PC-3 (cell line): ENCODE measurements at regions not wholly inside any gene's neighbourhood (a gene's known extent, or its start where the extent isn't known, plus 50 kb on each side); places are given as distances from the start of the nearest gene placed in this dataset.
A peak's percentile ranks its signal among the peaks of the same experiment; 100 is the strongest.

Source experiments
- ATAC-seq: fragments of 200-7000 bp; cut with Tn5 transposase; 2 replicates; pipeline ENCODE4 v1.9.1; 2020; ENCODE audit warnings: mild to moderate bottlenecking, moderate library complexity
- BruUV-seq: library from RNA; stranded (reverse); fragments of 400-500 nt; replicated peaks from 2 replicates; lab custom pipeline; 2021; lab: Mats Ljungman, UMichigan
- CTCF ChIA-PET: fragments of 300-600 bp; sonication (Branson Sonifier 250); formaldehyde crosslinking; loops from one replicate; lab custom pipeline; 2022; ENCODE audit warnings: antibody characterized with exemption; lab: Charles Lee
- POLR2A ChIA-PET: fragments of 300-600 bp; sonication (Branson Sonifier 250); formaldehyde crosslinking; loops from one replicate; lab custom pipeline; 2022; ENCODE audit warnings: antibody characterized with exemption; ENCODE audit not compliant: unreplicated experiment; lab: Charles Lee
- DNase-seq: peaks from one replicate; pipeline ENCODE4 v3.0.0-alpha.2; 2015
- H2AFZ ChIP-seq: fragments of 300-600 bp; sonication (generic); 2 replicates; pipeline ENCODE4 v1.6.0; 2016; ENCODE audit warnings: antibody characterized with exemption, low read length
- H3F3A ChIP-seq: fragments of 300-600 bp; sonication (generic); one replicate; pipeline ENCODE4 v1.6.0; 2017; ENCODE audit warnings: antibody characterized with exemption, low read length, control low read depth, mild to moderate bottlenecking; ENCODE audit not compliant: unreplicated experiment
- H3K27ac ChIP-seq: fragments of 300-600 bp; sonication (generic); 2 replicates; pipeline ENCODE4 v1.5.1; 2016; ENCODE audit warnings: mild to moderate bottlenecking, low read length
- H3K27me3 ChIP-seq: fragments of 300-600 bp; sonication (generic); 2 replicates; pipeline ENCODE4 v1.6.1; 2016; ENCODE audit warnings: low read length, mixed read lengths
- H3K36me3 ChIP-seq: fragments of 300-600 bp; sonication (generic); 2 replicates; pipeline ENCODE4 v1.6.1; 2016; ENCODE audit warnings: low read depth, mixed run types, low read length, mixed read lengths
- H3K4me1 ChIP-seq: fragments of 300-600 bp; sonication (generic); 2 replicates; pipeline ENCODE4 v1.5.1; 2016; ENCODE audit warnings: low read length; ENCODE audit not compliant: insufficient read depth
- H3K4me2 ChIP-seq: fragments of 300-600 bp; sonication (generic); 2 replicates; pipeline ENCODE4 v1.6.0; 2016; ENCODE audit warnings: low read length
- H3K4me3 ChIP-seq: fragments of 300-600 bp; sonication (generic); 2 replicates; pipeline ENCODE4 v1.5.1; 2016; ENCODE audit warnings: mild to moderate bottlenecking, low read length, mixed read lengths
- H3K79me2 ChIP-seq: fragments of 300-600 bp; sonication (generic); 2 replicates; pipeline ENCODE4 v1.6.1; 2017; ENCODE audit warnings: low read length, mixed read lengths
- H3K9ac ChIP-seq: fragments of 300-600 bp; sonication (generic); 2 replicates; pipeline ENCODE4 v1.6.0; 2016; ENCODE audit warnings: mild to moderate bottlenecking, low read length
- H3K9me2 ChIP-seq: fragments of 300-600 bp; sonication (generic); replicated peaks from 2 replicates; pipeline ENCODE4 v1.6.1; 2016; ENCODE audit warnings: mixed run types, low read length, mixed read lengths
- H3K9me3 ChIP-seq: fragments of 300-600 bp; sonication (generic); 2 replicates; pipeline ENCODE4 v1.6.1; 2016; ENCODE audit warnings: low read length, mixed read lengths
- H4K20me1 ChIP-seq: fragments of 300-600 bp; sonication (generic); 2 replicates; pipeline ENCODE4 v1.6.1; 2016; ENCODE audit warnings: low read length, mixed read lengths
- EZH2 ChIP-seq: fragments of 300-600 bp; sonication (generic); IDR thresholded peaks from one replicate; pipeline ENCODE4 v1.6.1; 2017; ENCODE audit warnings: antibody characterized with exemption, mild to moderate bottlenecking, low read length; ENCODE audit not compliant: unreplicated experiment
- EZH2phosphoT487 ChIP-seq: fragments of 300-600 bp; sonication (generic); IDR thresholded peaks from 2 replicates; pipeline ENCODE4 v1.6.1; 2018; ENCODE audit warnings: mild to moderate bottlenecking, antibody characterized with exemption, low read length, borderline replicate concordance
- intact Hi-C: fragments of 100-400 bp; cut with micrococcal nuclease; formaldehyde crosslinking; loops from 2 replicates; pipeline ENCODE4 v1.9.0; 2023
- TF ChIP-seq, protein P1 (sequence below): fragments of 300-600 bp; sonication (generic); conservative IDR thresholded peaks from 2 replicates; pipeline ENCODE4 v1.5.1; 2017; ENCODE audit warnings: antibody characterized with exemption, low read depth, mild to moderate bottlenecking, low read length

DNA sequence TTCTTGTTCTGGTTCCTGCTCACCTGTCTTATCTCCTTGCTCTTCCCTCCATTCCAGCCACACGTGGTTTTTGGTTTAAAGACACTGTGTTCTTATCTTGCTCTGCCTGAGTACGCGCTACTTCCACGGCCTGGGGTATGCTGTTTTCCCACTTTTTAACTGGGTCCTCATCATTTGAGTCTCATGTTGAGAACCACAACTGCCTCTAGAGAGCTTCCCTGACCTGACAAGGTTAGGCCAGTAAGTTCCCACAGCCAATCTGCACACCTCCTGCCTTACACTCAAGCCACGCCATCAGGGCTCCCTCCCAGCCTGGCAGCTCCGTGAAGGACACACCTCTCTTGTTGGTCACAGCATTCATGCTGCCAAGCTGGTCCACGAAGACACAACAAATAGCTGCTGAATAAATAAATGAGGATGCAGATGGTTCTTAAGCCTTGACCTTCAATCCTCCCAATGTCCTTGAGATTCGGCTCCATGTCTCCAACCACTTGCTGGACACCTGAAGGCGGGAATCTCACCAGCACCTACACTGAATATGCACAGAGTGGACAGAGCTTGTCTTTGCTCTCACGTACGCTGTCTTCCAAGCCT lies 201.7 kb upstream of the KLF14 start:
- POLR2A ChIA-PET, result no interaction called here
- CTCF ChIA-PET, result no interaction called here

DNA sequence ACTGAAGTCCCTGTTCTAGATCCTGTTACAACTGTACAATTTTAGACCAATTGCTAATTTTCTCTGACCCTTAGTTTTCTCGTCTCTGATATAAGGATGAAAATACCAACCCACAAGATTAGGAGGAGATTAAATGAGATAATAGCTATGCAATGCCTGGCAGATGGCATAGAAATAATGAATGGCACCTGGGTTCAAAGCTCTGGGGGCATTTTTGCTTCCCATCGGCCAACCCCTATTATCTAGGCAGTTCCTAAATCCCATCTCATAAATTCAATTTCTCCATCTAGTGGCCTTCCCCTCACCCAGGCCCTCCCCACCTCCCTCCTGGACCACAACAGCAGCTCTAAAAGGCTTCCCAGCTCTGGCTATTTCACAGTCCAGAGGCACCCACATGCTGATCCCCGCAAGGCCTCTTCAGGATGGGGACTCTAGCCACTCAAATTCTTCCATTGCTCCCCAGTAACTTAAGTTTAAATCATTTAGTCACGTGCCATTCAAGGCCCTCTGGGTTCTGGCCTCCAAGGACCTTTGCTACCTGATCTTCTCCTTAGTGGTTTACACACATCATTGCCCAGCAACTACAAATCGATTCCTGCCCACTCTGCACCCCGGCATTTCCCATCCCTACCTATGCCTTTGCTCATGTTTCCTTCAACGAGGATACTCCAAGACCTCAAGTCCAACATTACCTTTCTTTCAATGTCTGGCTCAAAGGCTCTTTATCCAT lies 202.4 kb upstream of the KLF14 start:
- no peak overlapping the region for H3K4me2 ChIP-seq
- CTCF ChIA-PET, result no interaction called here
- ATAC-seq, result no peak
- no peaks in the 10 kb centered on the region for H3K9me3 ChIP-seq
- peaks cover 98% of the 10 kb centered on the region for H3K79me2 ChIP-seq
- no peaks in the 10 kb centered on the region for H3F3A ChIP-seq
- H4K20me1 ChIP-seq, result 0 out of 2 replicates have a peak, but pooled peaks cover 10% of the 10 kb centered on the region
- POLR2A ChIA-PET, result no interaction called here
- H3K27me3 ChIP-seq, result no peaks in the 10 kb centered on the region
- intact Hi-C loops, result no loop called here
- H3K4me3 ChIP-seq, result no peak overlapping the region
- no peak overlapping the region for H3K9ac ChIP-seq
- peaks cover 15% of the 10 kb centered on the region; the same call in 1 of the 2 replicates for H3K36me3 ChIP-seq
- peak; percentile 1 for DNase-seq
- no peak overlapping the region for H3K27ac ChIP-seq
- peaks cover 17% of the 10 kb centered on the region; the same call in 1 of the 2 replicates for H3K4me1 ChIP-seq
- no peaks in the 10 kb centered on the region for H3K9me2 ChIP-seq
- no peak overlapping the region for H2AFZ ChIP-seq
- TF ChIP-seq EZH2, result no peak
- TF ChIP-seq, protein P1, sequence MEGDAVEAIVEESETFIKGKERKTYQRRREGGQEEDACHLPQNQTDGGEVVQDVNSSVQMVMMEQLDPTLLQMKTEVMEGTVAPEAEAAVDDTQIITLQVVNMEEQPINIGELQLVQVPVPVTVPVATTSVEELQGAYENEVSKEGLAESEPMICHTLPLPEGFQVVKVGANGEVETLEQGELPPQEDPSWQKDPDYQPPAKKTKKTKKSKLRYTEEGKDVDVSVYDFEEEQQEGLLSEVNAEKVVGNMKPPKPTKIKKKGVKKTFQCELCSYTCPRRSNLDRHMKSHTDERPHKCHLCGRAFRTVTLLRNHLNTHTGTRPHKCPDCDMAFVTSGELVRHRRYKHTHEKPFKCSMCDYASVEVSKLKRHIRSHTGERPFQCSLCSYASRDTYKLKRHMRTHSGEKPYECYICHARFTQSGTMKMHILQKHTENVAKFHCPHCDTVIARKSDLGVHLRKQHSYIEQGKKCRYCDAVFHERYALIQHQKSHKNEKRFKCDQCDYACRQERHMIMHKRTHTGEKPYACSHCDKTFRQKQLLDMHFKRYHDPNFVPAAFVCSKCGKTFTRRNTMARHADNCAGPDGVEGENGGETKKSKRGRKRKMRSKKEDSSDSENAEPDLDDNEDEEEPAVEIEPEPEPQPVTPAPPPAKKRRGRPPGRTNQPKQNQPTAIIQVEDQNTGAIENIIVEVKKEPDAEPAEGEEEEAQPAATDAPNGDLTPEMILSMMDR, result no peak
- BruUV-seq, result no TSS peak

More for the DNA sequence above, 201.7 kb upstream of the KLF14 start:
- Histone ChIP-seq H3F3A (no peaks in the 10 kb centered on the region), H3K9me3 (no peaks in the 10 kb centered on the region), H3K9me2 (no peaks in the 10 kb centered on the region), H3K4me3 (no peak overlapping the region), H3K4me1 (peaks cover 22% of the 10 kb centered on the region; the same call in 1 of the 2 replicates), H3K36me3 (peaks cover 15% of the 10 kb centered on the region; the same call in 1 of the 2 replicates), H3K27ac (no peak overlapping the region), H3K4me2 (no peak overlapping the region), H3K79me2 (peaks cover 98% of the 10 kb centered on the region), H3K9ac (no peak overlapping the region), H2AFZ (no peak overlapping the region), H3K27me3 (no peaks in the 10 kb centered on the region), H4K20me1 (0 out of 2 replicates have a peak, but pooled peaks cover 10% of the 10 kb centered on the region)
- ATAC-seq (no peak), DNase-seq (peak; percentile 0)
- intact Hi-C loops, result no loop called here
- BruUV-seq, result no TSS peak
- TF ChIP-seq EZH2 (no peak), EZH2phosphoT487 (no peak)
- TF ChIP-seq, protein P1, result no peak

DNA sequence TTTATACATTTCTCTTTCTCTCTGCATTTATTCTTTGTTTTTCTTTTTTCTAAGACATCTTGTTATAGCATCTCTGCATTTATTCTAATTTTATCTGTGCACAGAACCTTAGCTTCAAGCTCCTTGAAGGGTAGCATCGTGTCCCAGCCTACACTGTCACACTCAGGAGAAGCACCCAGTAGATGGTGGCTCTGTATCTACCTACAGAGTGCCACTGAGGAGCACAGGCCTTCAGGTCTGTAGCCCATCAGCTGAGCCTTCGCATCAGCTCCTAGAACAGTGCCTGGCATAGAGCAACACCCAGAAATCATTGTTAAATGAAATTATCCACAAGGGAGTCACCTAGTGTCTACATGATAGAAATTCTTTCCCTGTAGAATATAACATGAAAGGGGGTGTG lies 203.0 kb upstream of the KLF14 start:
- H3K4me1 ChIP-seq, result peaks cover 20% of the 10 kb centered on the region
- peaks cover 98% of the 10 kb centered on the region for H3K79me2 ChIP-seq
- no peaks in the 10 kb centered on the region for H3K9me2 ChIP-seq
- intact Hi-C loops, result no loop called here
- H3F3A ChIP-seq, result no peaks in the 10 kb centered on the region
- no peak for TF ChIP-seq EZH2phosphoT487
- TF ChIP-seq, protein P1, result no peak
- no peak for TF ChIP-seq EZH2
- H3K9me3 ChIP-seq, result no peaks in the 10 kb centered on the region
- H3K27me3 ChIP-seq, result no peaks in the 10 kb centered on the region
- POLR2A ChIA-PET, result interaction anchor here (0.7 kb wide), 1 partner anchor 500 kb away, joined by 3 read pairs; no protein-coding TSS in a partner anchor
- no peak overlapping the region for H3K9ac ChIP-seq
- ATAC-seq (no peak), DNase-seq (peak; percentile 1)
- H4K20me1 ChIP-seq, result 0 out of 2 replicates have a peak, but pooled peaks cover 10% of the 10 kb centered on the region
- BruUV-seq, result no TSS peak
- H3K27ac ChIP-seq, result no peak overlapping the region
- H3K36me3 ChIP-seq, result peaks cover 15% of the 10 kb centered on the region; the same call in 1 of the 2 replicates
- CTCF ChIA-PET, result no interaction called here
- H3K4me2 ChIP-seq, result no peak overlapping the region
- no peak overlapping the region for H3K4me3 ChIP-seq
- H2AFZ ChIP-seq, result no peak overlapping the region
